CD4-positive, CD25-positive, alpha-beta regulatory T cell (primary cell): ENCODE measurements at regions not wholly inside any gene's neighbourhood (a gene's known extent, or its start where the extent isn't known, plus 50 kb on each side); places are given as distances from the start of the nearest gene placed in this dataset.

Experiments used
- ATAC-seq, 2 donors: fragments of 150-1000 bp; cut with Tn5 transposase; one replicate each; pipeline ENCODE4 v1.10.0; 2021; ENCODE audit warnings: low read depth in 2 of 2, moderate number of reproducible peaks in 2 of 2, moderate library complexity in 1 of 2
- DNase-seq, 3 donors: peaks; one replicate each; pipeline versions ENCODE4 v3.0.0 to v3.0.0-alpha.2; 2012 to 2022; ENCODE audit warnings: mixed read lengths in 1 of 3
- H3K27ac ChIP-seq: one replicate; pipeline ENCODE4 v1.7.0; 2013; ENCODE audit warnings: mild to moderate bottlenecking, low read length; ENCODE audit not compliant: insufficient read depth, poor library complexity, severe bottlenecking
- H3K27me3 ChIP-seq: one replicate; pipeline ENCODE4 v1.7.0; 2013; ENCODE audit warnings: low read length; ENCODE audit not compliant: control insufficient read depth, insufficient read depth
- H3K36me3 ChIP-seq: one replicate; pipeline ENCODE4 v1.7.0; 2013; ENCODE audit warnings: mild to moderate bottlenecking, low read length, moderate library complexity; ENCODE audit not compliant: control insufficient read depth, insufficient read depth
- H3K4me1 ChIP-seq: 2 replicates; pipeline ENCODE4 v1.7.0; 2013; ENCODE audit warnings: mild to moderate bottlenecking, low read length; ENCODE audit not compliant: insufficient read depth, control insufficient read depth, poor library complexity, severe bottlenecking
- H3K4me3 ChIP-seq: one replicate; pipeline ENCODE4 v1.7.0; 2013; ENCODE audit warnings: low read depth, mild to moderate bottlenecking, low read length, moderate library complexity
- H3K9me3 ChIP-seq, 2 experiments: 1 replicate in 1 of 2; 2 replicates in 1 of 2; pipeline ENCODE4 v1.7.0; 2013; ENCODE audit warnings: low read length in 2 of 2, mild to moderate bottlenecking in 1 of 2, moderate library complexity in 1 of 2; ENCODE audit not compliant: control insufficient read depth in 2 of 2
- H3K27ac Mint-ChIP-seq, 3 donors: one replicate each; pipeline ENCODE4 v1.8.0; 2020 to 2022; ENCODE audit warnings: mild to moderate bottlenecking in 3 of 3, mixed read lengths in 3 of 3, moderate library complexity in 2 of 3
- H3K27me3 Mint-ChIP-seq: one replicate; pipeline ENCODE4 v1.8.0; 2022; ENCODE audit warnings: mild to moderate bottlenecking, mixed read lengths
- H3K36me3 Mint-ChIP-seq: one replicate; pipeline ENCODE4 v1.8.0; 2020; ENCODE audit warnings: mixed read lengths
- H3K4me1 Mint-ChIP-seq, 4 donors: one replicate each; pipeline ENCODE4 v1.8.0; 2020 to 2022; ENCODE audit warnings: mixed read lengths in 4 of 4, mild to moderate bottlenecking in 1 of 4
- H3K4me3 Mint-ChIP-seq, 4 donors: one replicate each; pipeline ENCODE4 v1.8.0; 2020 to 2022; ENCODE audit warnings: mild to moderate bottlenecking in 4 of 4, mixed read lengths in 4 of 4, moderate library complexity in 3 of 4
- H3K9me3 Mint-ChIP-seq, 7 donors: one replicate each; pipeline ENCODE4 v1.8.0; 2020 to 2022; ENCODE audit warnings: mixed read lengths in 7 of 7, mild to moderate bottlenecking in 3 of 7, moderate library complexity in 2 of 7

DNA sequence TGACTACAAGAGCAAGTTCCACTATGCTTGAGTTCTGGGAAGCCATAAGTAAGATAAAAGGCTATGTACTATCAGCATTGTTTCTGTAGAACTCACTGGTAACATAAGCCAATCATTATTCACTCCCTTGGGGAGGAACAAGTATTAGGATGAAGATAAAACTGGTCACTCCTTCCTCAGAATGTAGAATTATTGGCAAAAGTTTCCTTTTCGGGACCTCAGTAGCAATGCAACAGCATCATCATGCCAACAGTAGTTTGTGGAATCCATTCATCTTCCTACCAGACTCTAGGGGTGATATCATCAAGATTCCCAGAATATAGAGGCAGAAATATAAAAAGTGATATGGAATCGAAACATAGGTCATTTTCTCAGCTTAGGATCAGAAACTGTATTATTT is 209.5 kb downstream of the PLOD2 start:
- DNase-seq = no peak
- no peaks in the 10 kb centered on the region for H3K36me3 ChIP-seq
- no peaks in the 10 kb centered on the region for H3K9me3 ChIP-seq
- no peaks in the 10 kb centered on the region for H3K4me1 Mint-ChIP-seq
- ATAC-seq = no peak
- no peaks in the 10 kb centered on the region for H3K27me3 Mint-ChIP-seq
- H3K9me3 Mint-ChIP-seq = peaks cover 0 to 23% (median 2%) of the 10 kb centered on the region in 7 donors
- H3K4me1 ChIP-seq = no peaks in the 10 kb centered on the region
- H3K36me3 Mint-ChIP-seq = no peaks in the 10 kb centered on the region
- H3K4me3 Mint-ChIP-seq = no peak overlapping the region
- H3K27ac ChIP-seq = no peak overlapping the region
- H3K4me3 ChIP-seq = no peak overlapping the region
- no peak overlapping the region for H3K27ac Mint-ChIP-seq
- no peaks in the 10 kb centered on the region for H3K27me3 ChIP-seq

- Mint-ChIP-seq H3K36me3 (no peaks in the 10 kb centered on the region), H3K4me3 (no peak overlapping the region), H3K4me1 (no peaks in the 10 kb centered on the region), H3K27me3 (no peaks in the 10 kb centered on the region), H3K27ac (no peak overlapping the region), H3K9me3 (peaks cover 0 to 25% (median 2%) of the 10 kb centered on the region in 7 donors)
- no peak for ATAC-seq
- H3K9me3 ChIP-seq = no peaks in the 10 kb centered on the region
- no peaks in the 10 kb centered on the region for H3K27me3 ChIP-seq
- H3K4me1 ChIP-seq = no peaks in the 10 kb centered on the region
- no peak for DNase-seq
- no peak overlapping the region for H3K4me3 ChIP-seq
- no peaks in the 10 kb centered on the region for H3K36me3 ChIP-seq
- no peak overlapping the region for H3K27ac ChIP-seq
These were observed 208.4 kb downstream of the PLOD2 start for GRCh38 chr3:145952536-145952935.

GRCh38 chr3:145953316-145953715 is 207.7 kb downstream of the PLOD2 start:
- Histone ChIP-seq H3K36me3 (no peaks in the 10 kb centered on the region), H3K4me3 (no peak overlapping the region), H3K4me1 (no peaks in the 10 kb centered on the region), H3K9me3 (peaks cover 0 to 2% of the 10 kb centered on the region in 2 experiments), H3K27ac (no peak overlapping the region), H3K27me3 (no peaks in the 10 kb centered on the region)
- no peak for DNase-seq
- no peaks in the 10 kb centered on the region for H3K36me3 Mint-ChIP-seq
- H3K27me3 Mint-ChIP-seq = no peaks in the 10 kb centered on the region
- no peak overlapping the region for H3K4me3 Mint-ChIP-seq
- H3K9me3 Mint-ChIP-seq = peaks cover 0 to 29% (median 2%) of the 10 kb centered on the region in 7 donors
- H3K4me1 Mint-ChIP-seq = no peaks in the 10 kb centered on the region
- H3K27ac Mint-ChIP-seq = no peak overlapping the region
- no peak for ATAC-seq

- Histone ChIP-seq H3K4me1 (no peaks in the 10 kb centered on the region), H3K9me3 (peaks cover 0 to 2% of the 10 kb centered on the region in 2 experiments), H3K27me3 (no peaks in the 10 kb centered on the region), H3K4me3 (no peak overlapping the region), H3K36me3 (no peaks in the 10 kb centered on the region), H3K27ac (no peak overlapping the region)
- H3K27ac Mint-ChIP-seq = no peak overlapping the region
- no peak overlapping the region for H3K4me3 Mint-ChIP-seq
- H3K9me3 Mint-ChIP-seq = peaks cover 0 to 20% (median 3%) of the 10 kb centered on the region in 7 donors
- no peaks in the 10 kb centered on the region for H3K27me3 Mint-ChIP-seq
- H3K36me3 Mint-ChIP-seq = no peaks in the 10 kb centered on the region
- no peaks in the 10 kb centered on the region for H3K4me1 Mint-ChIP-seq
- DNase-seq (no peak), ATAC-seq (no peak)
These were observed 201.4 kb downstream of the PLOD2 start for GRCh38 chr3:145959457-145960088.

GRCh38 chr3:145963111-145963510 is 197.9 kb downstream of the PLOD2 start:
- Mint-ChIP-seq H3K4me1 (no peaks in the 10 kb centered on the region), H3K9me3 (peaks cover 0 to 16% (median 5%) of the 10 kb centered on the region in 7 donors), H3K36me3 (no peaks in the 10 kb centered on the region), H3K4me3 (no peak overlapping the region), H3K27me3 (no peaks in the 10 kb centered on the region), H3K27ac (no peak overlapping the region)
- Histone ChIP-seq H3K9me3 (no peaks in the 10 kb centered on the region), H3K4me1 (no peaks in the 10 kb centered on the region), H3K27ac (no peak overlapping the region), H3K36me3 (no peaks in the 10 kb centered on the region), H3K4me3 (no peak overlapping the region), H3K27me3 (no peaks in the 10 kb centered on the region)
- DNase-seq = no peak
- no peak for ATAC-seq

GRCh38 chr3:145967043-145967442 is 193.9 kb downstream of the PLOD2 start:
- no peaks in the 10 kb centered on the region for H3K27me3 Mint-ChIP-seq
- Histone ChIP-seq H3K4me1 (no peaks in the 10 kb centered on the region), H3K4me3 (no peak overlapping the region), H3K9me3 (no peaks in the 10 kb centered on the region), H3K27ac (no peak overlapping the region), H3K36me3 (no peaks in the 10 kb centered on the region), H3K27me3 (no peaks in the 10 kb centered on the region)
- no peaks in the 10 kb centered on the region for H3K36me3 Mint-ChIP-seq
- H3K4me1 Mint-ChIP-seq = no peaks in the 10 kb centered on the region
- DNase-seq (no peak), ATAC-seq (no peak)
- H3K27ac Mint-ChIP-seq = no peak overlapping the region
- H3K4me3 Mint-ChIP-seq = no peak overlapping the region
- H3K9me3 Mint-ChIP-seq = peaks cover 0 to 9% (median 3%) of the 10 kb centered on the region in 7 donors

DNA sequence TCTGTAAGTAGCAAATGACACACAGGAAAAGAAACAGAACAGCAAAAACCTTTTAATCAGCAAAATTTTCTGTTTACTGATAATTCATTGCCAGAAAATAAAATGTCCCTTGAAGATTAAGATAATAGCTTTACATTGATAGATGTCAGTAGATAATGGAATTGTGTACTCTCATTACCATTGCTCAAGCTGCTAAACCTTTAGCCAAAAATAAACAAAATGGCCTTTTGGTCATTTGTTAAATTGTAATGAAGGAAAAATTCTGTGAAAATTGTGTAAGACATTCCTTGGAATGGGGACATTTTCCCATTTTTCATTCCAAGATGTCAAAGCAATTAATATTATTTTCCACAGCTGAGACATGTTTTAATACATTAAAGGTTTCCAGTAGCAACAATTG is 189.8 kb downstream of the PLOD2 start:
- Histone ChIP-seq H3K36me3 (no peaks in the 10 kb centered on the region), H3K9me3 (no peaks in the 10 kb centered on the region), H3K4me3 (no peak overlapping the region), H3K27ac (no peak overlapping the region), H3K27me3 (no peaks in the 10 kb centered on the region), H3K4me1 (no peaks in the 10 kb centered on the region)
- no peak overlapping the region for H3K4me3 Mint-ChIP-seq
- H3K36me3 Mint-ChIP-seq = no peaks in the 10 kb centered on the region
- H3K27me3 Mint-ChIP-seq = no peaks in the 10 kb centered on the region
- ATAC-seq (no peak), DNase-seq (no peak)
- H3K27ac Mint-ChIP-seq = no peak overlapping the region
- peaks cover 0 to 6% (median under 1%) of the 10 kb centered on the region in 7 donors for H3K9me3 Mint-ChIP-seq
- H3K4me1 Mint-ChIP-seq = no peaks in the 10 kb centered on the region

DNA sequence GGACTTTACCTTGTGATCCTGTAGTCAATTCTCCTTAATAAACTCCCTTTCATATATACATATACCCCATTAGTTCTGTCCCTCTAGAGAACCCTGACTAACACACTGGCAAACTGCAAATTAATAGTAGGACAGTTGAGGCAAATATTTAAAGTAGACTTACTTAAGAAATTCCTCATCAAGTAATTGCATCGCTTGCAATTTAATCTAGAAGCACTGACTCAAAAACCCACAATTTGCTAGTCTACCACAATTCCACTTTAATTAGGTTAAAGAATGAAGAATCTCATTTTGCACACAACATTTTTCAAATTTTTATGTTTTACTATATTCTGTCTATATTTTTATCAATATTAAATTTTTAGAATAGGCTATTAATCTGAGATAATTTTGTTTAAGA is 188.1 kb downstream of the PLOD2 start:
- H3K36me3 Mint-ChIP-seq = no peaks in the 10 kb centered on the region
- Histone ChIP-seq H3K9me3 (no peaks in the 10 kb centered on the region), H3K4me1 (no peaks in the 10 kb centered on the region), H3K4me3 (no peak overlapping the region), H3K36me3 (no peaks in the 10 kb centered on the region), H3K27ac (no peak overlapping the region), H3K27me3 (no peaks in the 10 kb centered on the region)
- H3K9me3 Mint-ChIP-seq = peaks cover under 1 to 8% (median 4%) of the 10 kb centered on the region in 7 donors
- no peak for ATAC-seq
- no peak for DNase-seq
- no peak overlapping the region for H3K4me3 Mint-ChIP-seq
- H3K4me1 Mint-ChIP-seq = no peaks in the 10 kb centered on the region
- H3K27me3 Mint-ChIP-seq = no peaks in the 10 kb centered on the region
- H3K27ac Mint-ChIP-seq = no peak overlapping the region
